ENCODE measurements at regions not wholly inside any gene's neighbourhood (a gene's known extent, or its start where the extent isn't known, plus 50 kb on each side); places are given as distances from the start of the nearest gene placed in this dataset.
"Not testable (repeated sequence)": the region's sequence is repeated elsewhere in the genome, so short reads cannot be mapped to it uniquely, and the experiment has no call there.

DNA sequence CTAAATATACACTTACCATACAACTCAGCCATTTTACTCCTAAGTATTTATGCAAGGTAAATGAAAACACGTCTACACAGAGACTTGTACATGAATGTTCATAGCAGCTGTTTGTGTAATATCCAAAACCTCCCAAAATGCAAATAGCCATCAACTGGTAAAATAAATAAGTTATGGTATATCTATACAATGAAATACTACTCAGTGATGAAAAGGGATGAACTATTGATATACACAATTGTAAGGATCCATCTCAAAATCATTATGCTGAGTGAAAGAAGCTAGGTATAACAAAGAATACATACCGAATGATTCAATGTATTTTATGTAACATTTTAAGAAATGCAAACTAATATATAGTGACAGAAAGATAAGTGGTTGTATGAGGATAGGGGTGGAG lies 149.8 kb upstream of the TNFSF11 start:
- TF ChIP-seq, protein P1, sequence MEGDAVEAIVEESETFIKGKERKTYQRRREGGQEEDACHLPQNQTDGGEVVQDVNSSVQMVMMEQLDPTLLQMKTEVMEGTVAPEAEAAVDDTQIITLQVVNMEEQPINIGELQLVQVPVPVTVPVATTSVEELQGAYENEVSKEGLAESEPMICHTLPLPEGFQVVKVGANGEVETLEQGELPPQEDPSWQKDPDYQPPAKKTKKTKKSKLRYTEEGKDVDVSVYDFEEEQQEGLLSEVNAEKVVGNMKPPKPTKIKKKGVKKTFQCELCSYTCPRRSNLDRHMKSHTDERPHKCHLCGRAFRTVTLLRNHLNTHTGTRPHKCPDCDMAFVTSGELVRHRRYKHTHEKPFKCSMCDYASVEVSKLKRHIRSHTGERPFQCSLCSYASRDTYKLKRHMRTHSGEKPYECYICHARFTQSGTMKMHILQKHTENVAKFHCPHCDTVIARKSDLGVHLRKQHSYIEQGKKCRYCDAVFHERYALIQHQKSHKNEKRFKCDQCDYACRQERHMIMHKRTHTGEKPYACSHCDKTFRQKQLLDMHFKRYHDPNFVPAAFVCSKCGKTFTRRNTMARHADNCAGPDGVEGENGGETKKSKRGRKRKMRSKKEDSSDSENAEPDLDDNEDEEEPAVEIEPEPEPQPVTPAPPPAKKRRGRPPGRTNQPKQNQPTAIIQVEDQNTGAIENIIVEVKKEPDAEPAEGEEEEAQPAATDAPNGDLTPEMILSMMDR (conservative IDR thresholded peaks at IDR 0.05; ENCODE audit: low read depth, low read length): no peak
- no peak for DNase-seq (ENCODE audit: low read depth)
- H3K4me3 ChIP-seq (ENCODE audit: low read depth, low read length): no peak overlapping the region

DNA sequence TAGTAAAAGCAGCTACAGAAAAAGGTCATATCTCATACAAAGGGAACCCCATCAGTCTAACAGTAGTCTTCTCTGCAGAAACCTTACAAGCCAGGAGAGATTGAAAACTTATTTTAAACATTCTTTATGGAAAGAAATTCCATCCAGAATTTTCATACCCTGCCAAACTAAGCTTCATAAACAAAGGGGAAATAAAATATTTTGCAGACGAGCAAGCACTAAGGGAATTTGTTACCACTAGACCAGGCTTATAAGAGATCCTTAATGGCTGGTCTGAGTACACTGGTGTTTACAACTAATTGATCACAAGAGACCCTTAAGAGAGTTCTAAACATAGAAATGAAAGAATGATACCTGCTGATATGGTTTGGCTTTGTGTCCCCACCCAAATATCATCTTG lies 128.6 kb upstream of the TNFSF11 start:
- TF ChIP-seq, protein P1 (conservative IDR thresholded peaks at IDR 0.05; ENCODE audit: low read depth, low read length): no peak
- no peak overlapping the region for H3K4me3 ChIP-seq (ENCODE audit: low read depth, low read length)
- no peak for DNase-seq (ENCODE audit: low read depth)

DNA sequence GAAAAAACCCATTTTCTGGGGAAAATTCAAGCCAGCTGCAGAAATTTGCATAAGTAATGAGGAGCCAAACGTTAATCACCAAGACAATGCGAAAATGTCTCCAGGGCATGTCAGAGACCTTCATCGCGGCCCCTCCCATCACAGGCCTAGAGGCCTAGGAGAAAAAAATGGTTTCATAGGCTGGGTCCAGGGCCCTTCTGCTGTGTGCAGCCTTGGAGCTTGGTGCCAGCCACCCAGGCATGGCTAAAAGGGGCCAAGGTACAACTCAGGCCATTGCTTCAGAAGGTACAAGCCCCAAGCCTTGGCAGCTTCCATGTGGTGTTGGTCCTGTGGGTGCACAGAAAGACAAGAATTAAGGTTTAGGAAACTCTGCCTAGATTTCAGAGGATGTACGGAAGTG lies 127.4 kb upstream of the TNFSF11 start:
- DNase-seq (ENCODE audit: low read depth); H3K4me3 ChIP-seq (ENCODE audit: low read depth, low read length): not testable (repeated sequence)

DNA sequence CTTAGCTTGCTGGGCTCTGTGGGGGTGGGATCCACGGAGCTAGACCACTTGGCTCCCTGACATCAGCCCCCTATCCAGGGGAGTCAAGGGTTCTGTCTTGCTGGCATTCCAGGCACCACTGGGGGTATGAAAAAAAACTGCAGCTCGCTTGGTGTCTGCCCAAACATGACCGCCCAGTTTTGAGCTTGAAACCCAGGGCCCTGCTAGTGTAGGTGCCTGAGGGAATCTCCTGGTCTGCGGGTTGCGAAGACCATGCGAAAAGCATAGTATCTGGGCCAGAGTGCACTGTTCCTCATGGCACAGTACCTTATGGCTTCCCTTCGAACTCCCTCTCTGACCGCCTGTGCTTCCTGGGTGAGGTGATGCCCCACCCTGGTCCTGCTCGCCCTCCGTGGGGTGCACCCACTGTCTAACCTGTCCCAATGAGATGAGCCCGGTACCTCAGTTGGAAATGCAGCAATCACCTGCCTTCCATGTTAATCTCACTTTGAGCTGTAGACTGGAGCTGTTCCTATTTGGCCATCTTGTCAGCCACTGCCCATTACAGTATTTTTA lies 120.8 kb upstream of the TNFSF11 start:
- no peak for DNase-seq (ENCODE audit: low read depth)
- no peak overlapping the region for H3K4me3 ChIP-seq (ENCODE audit: low read depth, low read length)
- TF ChIP-seq, protein P1 (conservative IDR thresholded peaks at IDR 0.05; ENCODE audit: low read depth, low read length): no peak

DNA sequence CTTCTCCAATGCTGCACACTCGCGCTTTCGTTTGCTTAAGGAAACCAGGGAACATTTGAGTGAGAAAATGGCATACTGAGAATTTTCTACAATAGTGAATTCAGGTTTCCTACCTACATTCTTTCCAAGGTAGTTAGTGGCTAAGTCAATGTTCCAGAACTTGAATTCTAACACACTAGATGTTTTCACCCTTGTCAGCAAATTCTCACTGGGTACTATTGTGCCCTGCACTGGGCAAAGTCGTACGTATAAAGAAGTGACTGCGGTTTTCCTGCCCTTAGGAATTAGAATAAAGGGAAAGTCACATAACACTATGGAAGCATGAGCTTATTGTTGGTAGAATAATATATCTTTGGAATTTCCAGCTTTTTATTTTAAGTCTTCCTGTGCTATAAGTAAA lies 119.2 kb upstream of the TNFSF11 start:
- no peak for DNase-seq (ENCODE audit: low read depth)
- TF ChIP-seq, protein P1 (conservative IDR thresholded peaks at IDR 0.05; ENCODE audit: low read depth, low read length): no peak
- H3K4me3 ChIP-seq (ENCODE audit: low read depth, low read length): no peak overlapping the region

DNA sequence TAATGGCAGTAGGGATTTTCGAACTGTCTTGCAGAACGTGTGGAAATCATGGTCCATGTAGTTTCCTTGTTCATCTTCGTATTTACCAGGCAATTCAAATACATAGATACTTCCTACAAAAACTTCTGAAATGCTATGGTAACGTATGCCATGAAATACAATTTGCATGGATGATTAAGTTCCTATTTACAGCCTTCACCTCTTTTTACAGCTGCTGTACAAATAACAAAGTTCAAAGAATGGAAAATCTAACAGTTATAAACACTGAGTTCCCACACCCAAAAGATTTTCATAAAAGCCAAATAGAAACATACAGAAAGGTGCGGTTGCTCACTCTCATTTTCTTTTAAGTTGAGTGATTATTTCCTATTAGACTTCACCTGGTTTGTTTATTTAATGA lies 115.8 kb upstream of the TNFSF11 start:
- no peak for DNase-seq (ENCODE audit: low read depth)
- TF ChIP-seq, protein P1 (conservative IDR thresholded peaks at IDR 0.05; ENCODE audit: low read depth, low read length): no peak
- H3K4me3 ChIP-seq (ENCODE audit: low read depth, low read length): no peak overlapping the region

DNA sequence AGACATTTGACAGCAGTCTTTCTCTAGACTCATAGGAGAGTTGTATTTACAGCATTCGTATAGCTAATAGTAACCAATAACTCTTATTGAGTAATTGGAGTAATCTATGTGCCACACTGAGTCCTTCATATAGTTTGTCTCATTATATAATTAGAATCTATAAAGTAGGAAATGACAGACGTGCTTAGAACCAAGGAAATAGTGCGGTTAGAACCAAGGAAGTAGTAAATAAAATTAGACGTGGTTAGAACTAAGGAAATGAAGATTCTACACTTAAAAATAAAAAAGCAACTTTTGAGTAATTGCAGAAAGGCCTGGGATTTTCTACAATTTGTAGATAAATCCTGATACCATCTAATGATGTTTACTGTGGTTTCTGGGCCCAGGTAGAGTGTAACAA lies 107.8 kb upstream of the TNFSF11 start:
- H3K4me3 ChIP-seq (ENCODE audit: low read depth, low read length): no peak overlapping the region
- DNase-seq (ENCODE audit: low read depth): no peak
- TF ChIP-seq, protein P1 (conservative IDR thresholded peaks at IDR 0.05; ENCODE audit: low read depth, low read length): no peak

All from choroid plexus epithelial cell (primary cell).